Activated naive CD4-positive, alpha-beta T cell treated with anti-CD3 and anti-CD28 coated beads for 36 hours (primary cell): ENCODE measurements at regions not wholly inside any gene's neighbourhood (a gene's known extent, or its start where the extent isn't known, plus 50 kb on each side); places are given as distances from the start of the nearest gene placed in this dataset.

Source experiments
- CTCF ChIA-PET: fragments of 350-600 bp; sonication (Branson Sonifier 250); formaldehyde crosslinking; loops from one replicate; lab custom pipeline; 2021; ENCODE audit warnings: antibody characterized with exemption; lab: Charles Lee
- DNase-seq: peaks from one replicate; pipeline ENCODE4 v3.0.0-alpha.2; 2020
- H3K27ac Mint-ChIP-seq: one replicate; pipeline ENCODE4 v1.8.0; 2021; ENCODE audit warnings: mild to moderate bottlenecking, mixed read lengths
- H3K27me3 Mint-ChIP-seq: one replicate; pipeline ENCODE4 v1.8.0; 2021; ENCODE audit warnings: low read depth, mixed read lengths
- H3K36me3 Mint-ChIP-seq: one replicate; pipeline ENCODE4 v1.8.0; 2021; ENCODE audit warnings: low read depth, mixed read lengths
- H3K4me1 Mint-ChIP-seq: one replicate; pipeline ENCODE4 v1.8.0; 2021; ENCODE audit warnings: low read depth, mixed read lengths
- H3K4me3 Mint-ChIP-seq: one replicate; pipeline ENCODE4 v1.8.0; 2021; ENCODE audit warnings: mild to moderate bottlenecking, moderate library complexity, mixed read lengths
- H3K9me3 Mint-ChIP-seq: one replicate; pipeline ENCODE4 v1.8.0; 2021; ENCODE audit warnings: mixed read lengths
- intact Hi-C: fragments of 100-400 bp; cut with micrococcal nuclease; formaldehyde crosslinking; loops from one replicate; pipeline ENCODE4 v1.15.1; 2023

- Mint-ChIP-seq H3K4me1 (peaks cover 3% of the 10 kb centered on the region), H3K36me3 (peaks cover 3% of the 10 kb centered on the region), H3K27ac (no peak overlapping the region), H3K4me3 (no peak overlapping the region), H3K9me3 (peaks cover 26% of the 10 kb centered on the region), H3K27me3 (peaks cover 36% of the 10 kb centered on the region)
- CTCF ChIA-PET: interaction anchor here (0.6 to 8.8 kb wide), 6 partner anchors 9 to 1145 kb away, joined by 3 to 130 read pairs (median 3); no protein-coding TSS in a partner anchor
- DNase-seq: no peak
- intact Hi-C loops: no loop called here
These were observed 123.5 kb downstream of the IRF8 start for GRCh38 chr16:86022381-86022960.

- H3K4me3 Mint-ChIP-seq: no peak overlapping the region
- intact Hi-C loops: no loop called here
These were observed 125.2 kb downstream of the IRF8 start for GRCh38 chr16:86024210-86024609.

GRCh38 chr16:86025706-86026105 lies 126.7 kb downstream of the IRF8 start:
- Mint-ChIP-seq H3K27ac (no peak overlapping the region), H3K4me1 (no peaks in the 10 kb centered on the region), H3K9me3 (peaks cover 15% of the 10 kb centered on the region), H3K27me3 (peaks cover 11% of the 10 kb centered on the region), H3K36me3 (no peaks in the 10 kb centered on the region), H3K4me3 (no peak overlapping the region)
- intact Hi-C loops: no loop called here
- CTCF ChIA-PET: interaction anchor here (0.6 to 1.5 kb wide), 3 partner anchors 204 to 559 kb away, joined by 3 to 5 read pairs (median 3); no protein-coding TSS in a partner anchor
- DNase-seq: no peak

More at GRCh38 chr16:86024210-86024609, 125.2 kb downstream of the IRF8 start:
- peaks cover 23% of the 10 kb centered on the region for H3K27me3 Mint-ChIP-seq
- no peak overlapping the region for H3K27ac Mint-ChIP-seq
- CTCF ChIA-PET: no interaction called here
- no peak for DNase-seq
- no peaks in the 10 kb centered on the region for H3K4me1 Mint-ChIP-seq
- peaks cover 3% of the 10 kb centered on the region for H3K36me3 Mint-ChIP-seq
- H3K9me3 Mint-ChIP-seq: peaks cover 23% of the 10 kb centered on the region

GRCh38 chr16:86026171-86026910 lies 127.4 kb downstream of the IRF8 start:
- H3K27ac Mint-ChIP-seq: no peak overlapping the region
- intact Hi-C loops: no loop called here
- CTCF ChIA-PET: interaction anchor here (0.6 to 1.5 kb wide), 2 partner anchors 205 to 207 kb away, joined by 3 to 5 read pairs; no protein-coding TSS in a partner anchor
- DNase-seq: no peak
- H3K27me3 Mint-ChIP-seq: peaks cover 7% of the 10 kb centered on the region
- no peak overlapping the region for H3K4me3 Mint-ChIP-seq
- H3K4me1 Mint-ChIP-seq: no peaks in the 10 kb centered on the region
- H3K36me3 Mint-ChIP-seq: no peaks in the 10 kb centered on the region
- peaks cover 15% of the 10 kb centered on the region for H3K9me3 Mint-ChIP-seq

GRCh38 chr16:86026916-86027315 lies 128.0 kb downstream of the IRF8 start:
- no peak for DNase-seq

GRCh38 chr16:86027373-86028126 lies 128.6 kb downstream of the IRF8 start:
- peaks cover 15% of the 10 kb centered on the region for H3K9me3 Mint-ChIP-seq
- no peak overlapping the region for H3K27ac Mint-ChIP-seq
- no peaks in the 10 kb centered on the region for H3K36me3 Mint-ChIP-seq
- CTCF ChIA-PET: no interaction called here
- no peaks in the 10 kb centered on the region for H3K4me1 Mint-ChIP-seq
- intact Hi-C loops: no loop called here
- H3K4me3 Mint-ChIP-seq: no peak overlapping the region
- peaks cover 7% of the 10 kb centered on the region for H3K27me3 Mint-ChIP-seq
- no peak for DNase-seq

More at GRCh38 chr16:86026916-86027315, 128.0 kb downstream of the IRF8 start:
- intact Hi-C loops: no loop called here
- Mint-ChIP-seq H3K4me1 (no peaks in the 10 kb centered on the region), H3K9me3 (peaks cover 15% of the 10 kb centered on the region), H3K4me3 (no peak overlapping the region), H3K36me3 (no peaks in the 10 kb centered on the region), H3K27me3 (peaks cover 7% of the 10 kb centered on the region), H3K27ac (no peak overlapping the region)
- CTCF ChIA-PET: interaction anchor here (0.6 to 1.5 kb wide), 2 partner anchors 206 to 208 kb away, joined by 3 to 5 read pairs; no protein-coding TSS in a partner anchor

- H3K36me3 Mint-ChIP-seq: no peaks in the 10 kb centered on the region
- no peaks in the 10 kb centered on the region for H3K4me1 Mint-ChIP-seq
- no peak overlapping the region for H3K4me3 Mint-ChIP-seq
- DNase-seq: no peak
- peaks cover 7% of the 10 kb centered on the region for H3K27me3 Mint-ChIP-seq
- peaks cover 8% of the 10 kb centered on the region for H3K9me3 Mint-ChIP-seq
- no peak overlapping the region for H3K27ac Mint-ChIP-seq
- CTCF ChIA-PET: interaction anchor here (1.0 kb wide), 1 partner anchor 208 kb away, joined by 3 read pairs; no protein-coding TSS in a partner anchor
- intact Hi-C loops: no loop called here
These were observed 130.3 kb downstream of the IRF8 start for GRCh38 chr16:86029131-86029741.

- Mint-ChIP-seq H3K27ac (no peak overlapping the region), H3K4me1 (no peaks in the 10 kb centered on the region), H3K36me3 (no peaks in the 10 kb centered on the region), H3K27me3 (peaks cover 7% of the 10 kb centered on the region), H3K9me3 (peaks cover 2% of the 10 kb centered on the region), H3K4me3 (no peak overlapping the region)
- intact Hi-C loops: no loop called here
- CTCF ChIA-PET: no interaction called here
- DNase-seq: no peak
These were observed 131.2 kb downstream of the IRF8 start for GRCh38 chr16:86030116-86030515.

- Mint-ChIP-seq H3K4me1 (no peaks in the 10 kb centered on the region), H3K4me3 (no peak overlapping the region), H3K9me3 (no peaks in the 10 kb centered on the region), H3K27me3 (peaks cover 7% of the 10 kb centered on the region), H3K36me3 (no peaks in the 10 kb centered on the region), H3K27ac (no peak overlapping the region)
- CTCF ChIA-PET: interaction anchor here (0.6 to 1.6 kb wide), 5 partner anchors 9 to 1991 kb away, joined by 3 to 6 read pairs (median 3); no protein-coding TSS in a partner anchor
- intact Hi-C loops: no loop called here
- DNase-seq: no peak
These were observed 132.2 kb downstream of the IRF8 start for GRCh38 chr16:86031141-86031678.

GRCh38 chr16:86033016-86033474 lies 134.1 kb downstream of the IRF8 start:
- no peaks in the 10 kb centered on the region for H3K4me1 Mint-ChIP-seq
- H3K9me3 Mint-ChIP-seq: no peaks in the 10 kb centered on the region
- no peak overlapping the region for H3K27ac Mint-ChIP-seq
- H3K4me3 Mint-ChIP-seq: no peak overlapping the region
- no peaks in the 10 kb centered on the region for H3K36me3 Mint-ChIP-seq
- intact Hi-C loops: no loop called here
- CTCF ChIA-PET: no interaction called here
- no peak for DNase-seq
- peaks cover 7% of the 10 kb centered on the region for H3K27me3 Mint-ChIP-seq

GRCh38 chr16:86033971-86034370 lies 135.0 kb downstream of the IRF8 start:
- CTCF ChIA-PET: interaction anchor here (0.6 to 1.3 kb wide), 2 partner anchors 11 to 19 kb away, joined by 3 read pairs; no protein-coding TSS in a partner anchor

More at GRCh38 chr16:86033971-86034370, 135.0 kb downstream of the IRF8 start:
- H3K27me3 Mint-ChIP-seq: peaks cover 3% of the 10 kb centered on the region
- H3K36me3 Mint-ChIP-seq: no peaks in the 10 kb centered on the region
- no peak for DNase-seq
- no peaks in the 10 kb centered on the region for H3K9me3 Mint-ChIP-seq
- peaks cover under 1% of the 10 kb centered on the region for H3K4me1 Mint-ChIP-seq
- H3K4me3 Mint-ChIP-seq: no peak overlapping the region
- intact Hi-C loops: no loop called here
- no peak overlapping the region for H3K27ac Mint-ChIP-seq
